Nephron (organoid): ENCODE measurements at regions not wholly inside any gene's neighbourhood (a gene's known extent, or its start where the extent isn't known, plus 50 kb on each side); places are given as distances from the start of the nearest gene placed in this dataset.

ENCODE experiments used
- H3K27ac Mint-ChIP-seq, 3 experiments: 2 replicates each; pipeline ENCODE4 v1.8.0; 2020; ENCODE audit warnings: mixed read lengths in 3 of 3, mild to moderate bottlenecking in 2 of 3, moderate library complexity in 1 of 3
- H3K27me3 Mint-ChIP-seq: 2 replicates; pipeline ENCODE4 v1.8.0; 2021; ENCODE audit warnings: low read depth, mild to moderate bottlenecking, moderate library complexity, mixed read lengths
- H3K36me3 Mint-ChIP-seq: 2 replicates; pipeline ENCODE4 v1.8.0; 2020; ENCODE audit warnings: low read depth, mixed read lengths
- H3K4me1 Mint-ChIP-seq: 2 replicates; pipeline ENCODE4 v1.8.0; 2020; ENCODE audit warnings: mixed read lengths
- H3K4me3 Mint-ChIP-seq, 3 experiments: 2 replicates each; pipeline ENCODE4 v1.8.0; 2020; ENCODE audit warnings: mild to moderate bottlenecking in 3 of 3, mixed read lengths in 3 of 3, moderate library complexity in 2 of 3
- H3K9me3 Mint-ChIP-seq: 2 replicates; pipeline ENCODE4 v1.8.0; 2020; ENCODE audit warnings: mixed read lengths
- TF ChIP-seq, protein P1 (sequence below), 3 experiments: fragments of 200-600 bp; sonication (generic); IDR thresholded peaks; one replicate each; pipeline ENCODE4 v1.5.0; 2021; ENCODE audit warnings: antibody characterized with exemption in 3 of 3; ENCODE audit not compliant: unreplicated experiment in 3 of 3

DNA sequence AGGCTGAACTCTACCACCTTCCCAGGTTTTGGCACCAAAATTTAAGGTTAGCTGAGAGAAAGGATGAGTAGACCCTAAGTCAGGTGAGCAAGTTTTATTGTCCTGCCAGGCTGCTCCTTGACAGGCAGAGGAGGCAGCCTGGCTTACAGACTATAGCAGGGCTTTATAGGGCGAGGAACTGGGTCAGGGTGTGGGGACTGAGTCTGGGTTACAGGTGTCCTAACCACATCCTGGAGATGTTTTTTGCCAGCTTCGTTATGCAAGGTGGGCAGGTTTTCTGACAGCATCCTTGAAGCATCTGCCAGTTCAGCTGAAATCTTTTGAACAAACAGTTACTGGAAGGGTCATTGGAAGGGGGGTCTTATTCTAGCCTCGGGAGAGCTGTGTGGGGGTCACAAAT is 905.7 kb upstream of the SLITRK5 start:
- Mint-ChIP-seq H3K27me3 (no peaks in the 10 kb centered on the region), H3K4me1 (no peaks in the 10 kb centered on the region), H3K9me3 (peaks cover 6% of the 10 kb centered on the region), H3K4me3 (no peak overlapping the region), H3K27ac (no peak overlapping the region), H3K36me3 (no peaks in the 10 kb centered on the region)
- TF ChIP-seq, protein P1, sequence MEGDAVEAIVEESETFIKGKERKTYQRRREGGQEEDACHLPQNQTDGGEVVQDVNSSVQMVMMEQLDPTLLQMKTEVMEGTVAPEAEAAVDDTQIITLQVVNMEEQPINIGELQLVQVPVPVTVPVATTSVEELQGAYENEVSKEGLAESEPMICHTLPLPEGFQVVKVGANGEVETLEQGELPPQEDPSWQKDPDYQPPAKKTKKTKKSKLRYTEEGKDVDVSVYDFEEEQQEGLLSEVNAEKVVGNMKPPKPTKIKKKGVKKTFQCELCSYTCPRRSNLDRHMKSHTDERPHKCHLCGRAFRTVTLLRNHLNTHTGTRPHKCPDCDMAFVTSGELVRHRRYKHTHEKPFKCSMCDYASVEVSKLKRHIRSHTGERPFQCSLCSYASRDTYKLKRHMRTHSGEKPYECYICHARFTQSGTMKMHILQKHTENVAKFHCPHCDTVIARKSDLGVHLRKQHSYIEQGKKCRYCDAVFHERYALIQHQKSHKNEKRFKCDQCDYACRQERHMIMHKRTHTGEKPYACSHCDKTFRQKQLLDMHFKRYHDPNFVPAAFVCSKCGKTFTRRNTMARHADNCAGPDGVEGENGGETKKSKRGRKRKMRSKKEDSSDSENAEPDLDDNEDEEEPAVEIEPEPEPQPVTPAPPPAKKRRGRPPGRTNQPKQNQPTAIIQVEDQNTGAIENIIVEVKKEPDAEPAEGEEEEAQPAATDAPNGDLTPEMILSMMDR (IDR thresholded peaks at IDR 0.05; ENCODE audit: unreplicated experiment in 3 of 3) = no peak

DNA sequence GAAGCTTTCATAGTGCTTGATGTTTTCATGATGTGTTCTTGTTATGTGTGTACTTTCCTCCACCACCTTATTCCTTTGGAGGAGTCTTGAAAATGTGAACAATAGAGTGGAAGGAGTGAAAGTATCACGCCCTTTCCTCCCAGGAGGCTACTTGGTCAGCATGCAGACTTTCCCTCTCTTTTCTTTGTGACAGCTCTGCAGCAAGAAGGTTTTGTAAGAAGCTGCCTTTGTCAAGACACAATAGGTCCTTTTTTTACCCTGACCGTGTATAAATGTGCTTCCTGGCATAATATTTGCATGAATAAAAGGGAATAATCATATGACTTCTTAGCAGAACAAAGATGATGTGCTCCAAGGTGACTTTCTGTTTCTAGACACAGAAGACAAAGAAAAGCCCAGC is 882.6 kb upstream of the SLITRK5 start:
- TF ChIP-seq, protein P1 (IDR thresholded peaks at IDR 0.05; ENCODE audit: unreplicated experiment in 3 of 3) = no peak
- no peak overlapping the region for H3K27ac Mint-ChIP-seq
- H3K4me1 Mint-ChIP-seq = no peaks in the 10 kb centered on the region
- H3K4me3 Mint-ChIP-seq = no peak overlapping the region
- no peaks in the 10 kb centered on the region for H3K27me3 Mint-ChIP-seq
- H3K36me3 Mint-ChIP-seq = no peaks in the 10 kb centered on the region
- H3K9me3 Mint-ChIP-seq = no peaks in the 10 kb centered on the region

DNA sequence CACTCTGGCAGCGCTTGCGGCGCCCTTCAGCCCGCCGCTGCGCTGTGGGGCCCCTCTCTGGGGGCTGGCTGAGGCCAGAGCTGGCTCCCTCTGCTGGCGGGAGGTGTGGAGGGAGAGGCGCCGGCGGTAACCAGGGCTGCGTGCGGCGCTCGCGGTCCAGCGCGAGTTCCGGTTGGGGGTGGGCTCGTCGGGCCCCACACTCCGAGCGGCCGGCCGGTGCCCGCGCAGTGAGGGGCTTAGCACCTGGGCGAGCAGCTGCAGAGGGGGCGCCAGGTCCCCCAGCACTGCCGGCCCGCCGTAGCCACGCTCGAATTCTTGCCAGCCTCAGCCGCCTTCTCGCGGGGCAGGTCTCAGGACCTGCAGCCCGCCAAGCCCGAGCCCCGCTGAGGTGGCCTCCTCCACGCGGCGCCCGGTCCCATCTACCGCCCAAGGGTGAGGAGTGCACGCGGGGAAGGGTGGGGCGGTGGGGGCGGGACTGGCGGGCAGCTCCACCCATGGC is 879.0 kb upstream of the SLITRK5 start:
- Mint-ChIP-seq H3K4me3 (no peak overlapping the region), H3K9me3 (no peaks in the 10 kb centered on the region), H3K27me3 (no peaks in the 10 kb centered on the region), H3K36me3 (no peaks in the 10 kb centered on the region), H3K27ac (no peak overlapping the region), H3K4me1 (no peaks in the 10 kb centered on the region)
- TF ChIP-seq, protein P1 (IDR thresholded peaks at IDR 0.05; ENCODE audit: unreplicated experiment in 3 of 3) = no peak

DNA sequence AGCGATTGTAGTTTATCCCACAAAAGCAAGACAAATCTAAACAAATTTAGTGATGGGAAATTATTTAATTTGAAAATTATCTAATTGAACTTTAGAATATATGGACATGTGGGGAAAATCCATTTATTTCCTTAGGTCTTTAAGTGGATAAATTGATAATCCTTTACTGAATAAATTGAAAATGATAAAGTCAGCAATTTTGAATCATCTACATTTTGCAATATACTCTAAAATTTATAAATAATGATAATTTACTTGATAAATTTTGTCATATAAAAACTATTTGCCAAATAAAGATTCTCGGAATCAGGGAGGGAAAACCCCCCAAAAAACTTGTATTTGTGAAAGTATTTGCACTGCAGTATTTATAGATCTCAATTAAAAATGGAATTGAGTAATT is 875.3 kb upstream of the SLITRK5 start:
- TF ChIP-seq, protein P1 (IDR thresholded peaks at IDR 0.05; ENCODE audit: unreplicated experiment in 3 of 3) = no peak
- Mint-ChIP-seq H3K36me3 (no peaks in the 10 kb centered on the region), H3K4me3 (no peak overlapping the region), H3K27ac (no peak overlapping the region), H3K4me1 (no peaks in the 10 kb centered on the region), H3K27me3 (no peaks in the 10 kb centered on the region), H3K9me3 (peaks cover 7% of the 10 kb centered on the region)

DNA sequence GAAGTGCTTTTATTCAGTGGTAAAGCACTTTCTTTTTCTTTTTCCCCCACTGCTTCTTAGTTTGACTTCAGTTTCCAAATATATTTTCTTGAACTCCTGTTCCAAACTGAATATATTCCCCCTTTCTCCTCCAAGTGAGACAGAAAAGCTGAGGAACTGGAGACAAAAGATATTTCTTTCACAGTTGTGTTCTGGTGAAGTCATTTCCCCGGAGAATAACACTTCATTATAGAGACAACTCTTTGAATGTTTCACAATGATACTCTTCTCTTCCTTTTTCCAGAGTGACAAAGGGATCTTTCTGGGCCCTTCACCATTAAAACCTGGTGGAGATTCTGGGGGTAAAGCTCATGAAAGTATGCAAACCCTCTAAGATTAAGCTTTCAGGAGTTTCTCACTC is 860.8 kb upstream of the SLITRK5 start:
- Mint-ChIP-seq H3K4me3 (no peak overlapping the region), H3K27me3 (no peaks in the 10 kb centered on the region), H3K36me3 (no peaks in the 10 kb centered on the region), H3K9me3 (no peaks in the 10 kb centered on the region), H3K27ac (no peak overlapping the region), H3K4me1 (peaks cover 4% of the 10 kb centered on the region)
- TF ChIP-seq, protein P1 (IDR thresholded peaks at IDR 0.05; ENCODE audit: unreplicated experiment in 3 of 3) = no peak

DNA sequence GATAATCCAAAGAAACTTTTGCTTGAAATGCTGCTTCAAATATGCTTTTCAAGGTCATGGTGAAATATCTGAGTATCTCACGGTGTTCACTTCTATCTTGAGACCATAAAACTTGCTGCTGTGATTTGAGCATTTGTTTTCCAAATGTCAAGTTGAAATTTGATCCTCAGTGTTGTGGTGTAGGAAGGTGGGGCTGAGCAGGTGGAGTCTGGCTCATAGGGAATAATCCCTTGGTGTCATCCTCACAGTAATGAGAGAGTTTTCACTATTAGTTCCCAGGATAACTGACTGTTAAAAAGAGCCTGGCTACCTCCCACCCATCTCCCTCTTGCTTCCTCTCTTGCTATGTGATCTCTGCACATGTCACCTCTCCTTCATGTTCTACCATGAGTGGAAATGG is 858.0 kb upstream of the SLITRK5 start:
- Mint-ChIP-seq H3K4me1 (peaks cover 4% of the 10 kb centered on the region), H3K36me3 (no peaks in the 10 kb centered on the region), H3K27me3 (no peaks in the 10 kb centered on the region), H3K4me3 (no peak overlapping the region), H3K27ac (no peak overlapping the region), H3K9me3 (no peaks in the 10 kb centered on the region)
- TF ChIP-seq, protein P1 (IDR thresholded peaks at IDR 0.05; ENCODE audit: unreplicated experiment in 3 of 3) = no peak
